Hypothalamus (tissue), 51 donors: ENCODE measurements at regions not wholly inside any gene's neighbourhood (a gene's known extent, or its start where the extent isn't known, plus 50 kb on each side); places are given as distances from the start of the nearest gene placed in this dataset.

Experiments used
- DNase-seq, 51 donors: peaks; one replicate each; lab custom pipeline; 2025; lab: John Stamatoyannopoulos, UW

GRCh38 chr15:39466750-39467105 lies 114.2 kb upstream of the THBS1 start:
- no peak for DNase-seq

GRCh38 chr15:39468331-39468730 lies 112.5 kb upstream of the THBS1 start:
- no peak for DNase-seq

GRCh38 chr15:39468828-39469227 lies 112.1 kb upstream of the THBS1 start:
- no peak for DNase-seq

GRCh38 chr15:39471785-39472574 lies 108.9 kb upstream of the THBS1 start:
- DNase-seq, result no peak

GRCh38 chr15:39472621-39473297 lies 108.1 kb upstream of the THBS1 start:
- DNase-seq, result no peak

GRCh38 chr15:39473298-39473947 lies 107.5 kb upstream of the THBS1 start:
- DNase-seq, result no peak

- no peak for DNase-seq
These were observed 106.2 kb upstream of the THBS1 start for GRCh38 chr15:39474657-39475056.

- DNase-seq, result no peak
These were observed 101.9 kb upstream of the THBS1 start for GRCh38 chr15:39478996-39479395.

- DNase-seq, result no peak
These were observed 101.0 kb upstream of the THBS1 start for GRCh38 chr15:39479911-39480310.

- DNase-seq, result no peak
These were observed 98.4 kb upstream of the THBS1 start for GRCh38 chr15:39482459-39482858.

- DNase-seq, result no peak
These were observed 94.0 kb upstream of the THBS1 start for GRCh38 chr15:39486621-39487457.

GRCh38 chr15:39487458-39487735 lies 93.5 kb upstream of the THBS1 start:
- no peak for DNase-seq

GRCh38 chr15:39488516-39488915 lies 92.4 kb upstream of the THBS1 start:
- no peak for DNase-seq

GRCh38 chr15:39488961-39489360 lies 91.9 kb upstream of the THBS1 start:
- DNase-seq, result no peak

- no peak for DNase-seq
These were observed 89.6 kb upstream of the THBS1 start for GRCh38 chr15:39491115-39491885.

GRCh38 chr15:39491886-39492490 lies 88.9 kb upstream of the THBS1 start:
- no peak for DNase-seq

GRCh38 chr15:39493424-39494067 lies 87.3 kb upstream of the THBS1 start:
- no peak for DNase-seq

- DNase-seq, result no peak
These were observed 86.4 kb upstream of the THBS1 start for GRCh38 chr15:39494462-39494861.
